Osteoblast (primary cell): ENCODE measurements at regions not wholly inside any gene's neighbourhood (a gene's known extent, or its start where the extent isn't known, plus 50 kb on each side); places are given as distances from the start of the nearest gene placed in this dataset.
A peak's percentile ranks its signal among the peaks of the same experiment; 100 is the strongest.

ENCODE experiments used
- DNase-seq: peaks from one replicate; pipeline ENCODE4 v3.0.0; 2011; ENCODE audit warnings: low spot score, mixed read lengths; ENCODE audit not compliant: insufficient read length; ENCODE audit errors: missing footprints
- H2AFZ ChIP-seq: 2 replicates; pipeline ENCODE4 v1.6.0; 2011; ENCODE audit warnings: mild to moderate bottlenecking, low read length
- H3K27ac ChIP-seq: 2 replicates; pipeline ENCODE4 v1.5.1; 2011; ENCODE audit warnings: mild to moderate bottlenecking, low read depth, low read length, moderate library complexity
- H3K27me3 ChIP-seq: 2 replicates; pipeline ENCODE4 v1.6.0; 2012; ENCODE audit warnings: mild to moderate bottlenecking, control low read depth, inconsistent platforms, low read length, moderate library complexity; ENCODE audit not compliant: insufficient read depth
- H3K36me3 ChIP-seq: 2 replicates; pipeline ENCODE4 v1.5.1; 2011; ENCODE audit warnings: mild to moderate bottlenecking, low read length, control low read depth, moderate library complexity; ENCODE audit not compliant: insufficient read depth
- H3K4me1 ChIP-seq: 2 replicates; pipeline ENCODE4 v1.5.1; 2011; ENCODE audit warnings: mild to moderate bottlenecking, low read length, control low read depth, moderate library complexity; ENCODE audit not compliant: insufficient read depth
- H3K4me2 ChIP-seq: 2 replicates; pipeline ENCODE4 v1.6.0; 2011; ENCODE audit warnings: mild to moderate bottlenecking, low read length; ENCODE audit not compliant: insufficient read depth
- H3K4me3 ChIP-seq: fragments of 200-600 bp; sonication (generic); 3 replicates; pipeline ENCODE4 v1.5.1; 2012; ENCODE audit warnings: mild to moderate bottlenecking, low read length, inconsistent platforms; ENCODE audit not compliant: insufficient read depth
- H3K79me2 ChIP-seq: 2 replicates; pipeline ENCODE4 v1.6.0; 2012; ENCODE audit warnings: mild to moderate bottlenecking, low read length, control low read depth, inconsistent platforms; ENCODE audit not compliant: insufficient read depth
- H3K9me3 ChIP-seq: 2 replicates; pipeline ENCODE4 v1.5.1; 2011; ENCODE audit warnings: low read depth, low read length, control low read depth
- H4K20me1 ChIP-seq: 2 replicates; pipeline ENCODE4 v1.6.0; 2012; ENCODE audit warnings: mild to moderate bottlenecking, low read length, control low read depth; ENCODE audit not compliant: insufficient read depth
- TF ChIP-seq, protein P1 (sequence below): IDR thresholded peaks from 2 replicates; pipeline ENCODE4 v1.5.1; 2011; ENCODE audit warnings: mild to moderate bottlenecking, low read depth, low read length, moderate library complexity; ENCODE audit errors: extremely low read depth

DNA sequence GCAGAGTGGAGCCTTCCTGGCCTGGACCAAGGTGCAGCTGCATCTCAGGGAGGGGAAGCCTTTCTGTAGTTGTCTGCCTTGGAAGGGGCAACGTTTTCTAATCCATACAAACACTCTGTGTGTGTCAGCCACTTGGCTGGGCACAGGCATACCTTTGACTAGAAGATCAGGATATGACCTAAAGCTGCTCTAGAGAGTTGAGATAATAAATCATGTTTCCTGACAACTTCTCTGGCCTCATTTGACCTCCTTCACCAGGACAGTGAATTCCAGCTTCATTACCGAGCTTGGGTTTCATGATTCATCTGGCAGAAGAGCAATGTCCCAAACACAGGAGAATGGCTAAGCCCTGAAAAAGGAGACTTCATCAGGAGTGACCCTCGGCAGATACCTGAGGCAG lies 89.6 kb upstream of the KIT start:
- Histone ChIP-seq H3K4me2 (peak overlapping the region; percentile 12), H3K4me1 (peaks cover 9% of the 10 kb centered on the region), H4K20me1 (no peaks in the 10 kb centered on the region), H3K27ac (no peak overlapping the region), H3K36me3 (no peaks in the 10 kb centered on the region), H3K9me3 (no peaks in the 10 kb centered on the region), H3K27me3 (no peaks in the 10 kb centered on the region), H3K4me3 (no peak overlapping the region), H3K79me2 (no peaks in the 10 kb centered on the region), H2AFZ (no peak overlapping the region)
- no peak for DNase-seq
- TF ChIP-seq, protein P1, sequence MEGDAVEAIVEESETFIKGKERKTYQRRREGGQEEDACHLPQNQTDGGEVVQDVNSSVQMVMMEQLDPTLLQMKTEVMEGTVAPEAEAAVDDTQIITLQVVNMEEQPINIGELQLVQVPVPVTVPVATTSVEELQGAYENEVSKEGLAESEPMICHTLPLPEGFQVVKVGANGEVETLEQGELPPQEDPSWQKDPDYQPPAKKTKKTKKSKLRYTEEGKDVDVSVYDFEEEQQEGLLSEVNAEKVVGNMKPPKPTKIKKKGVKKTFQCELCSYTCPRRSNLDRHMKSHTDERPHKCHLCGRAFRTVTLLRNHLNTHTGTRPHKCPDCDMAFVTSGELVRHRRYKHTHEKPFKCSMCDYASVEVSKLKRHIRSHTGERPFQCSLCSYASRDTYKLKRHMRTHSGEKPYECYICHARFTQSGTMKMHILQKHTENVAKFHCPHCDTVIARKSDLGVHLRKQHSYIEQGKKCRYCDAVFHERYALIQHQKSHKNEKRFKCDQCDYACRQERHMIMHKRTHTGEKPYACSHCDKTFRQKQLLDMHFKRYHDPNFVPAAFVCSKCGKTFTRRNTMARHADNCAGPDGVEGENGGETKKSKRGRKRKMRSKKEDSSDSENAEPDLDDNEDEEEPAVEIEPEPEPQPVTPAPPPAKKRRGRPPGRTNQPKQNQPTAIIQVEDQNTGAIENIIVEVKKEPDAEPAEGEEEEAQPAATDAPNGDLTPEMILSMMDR = no peak

DNA sequence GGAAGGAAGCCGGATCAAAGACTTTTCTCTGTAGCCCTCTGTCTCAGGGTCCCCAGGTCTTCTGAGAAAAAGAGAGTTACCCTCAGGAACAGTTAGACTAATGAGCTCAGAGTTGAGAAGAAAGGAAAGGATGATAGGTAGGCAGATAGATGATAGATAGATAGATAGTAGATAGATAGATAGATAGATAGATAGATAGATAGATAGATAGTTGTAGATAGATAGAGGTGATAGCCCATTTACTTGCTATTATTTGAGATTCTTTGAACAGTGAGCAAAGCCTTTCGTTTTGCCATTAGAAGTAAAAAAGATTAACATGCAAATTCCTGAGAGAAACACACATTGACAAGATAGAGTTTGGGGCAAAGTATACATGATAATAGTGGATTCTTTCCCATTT lies 86.9 kb upstream of the KIT start:
- H3K4me2 ChIP-seq = no peak overlapping the region
- no peaks in the 10 kb centered on the region for H3K36me3 ChIP-seq
- H4K20me1 ChIP-seq = no peaks in the 10 kb centered on the region
- no peak for DNase-seq
- no peak overlapping the region for H2AFZ ChIP-seq
- no peak overlapping the region for H3K27ac ChIP-seq
- H3K4me3 ChIP-seq = no peak overlapping the region
- peaks cover 9% of the 10 kb centered on the region for H3K4me1 ChIP-seq
- no peaks in the 10 kb centered on the region for H3K79me2 ChIP-seq
- no peaks in the 10 kb centered on the region for H3K27me3 ChIP-seq
- H3K9me3 ChIP-seq = no peaks in the 10 kb centered on the region
- TF ChIP-seq, protein P1 = no peak

DNA sequence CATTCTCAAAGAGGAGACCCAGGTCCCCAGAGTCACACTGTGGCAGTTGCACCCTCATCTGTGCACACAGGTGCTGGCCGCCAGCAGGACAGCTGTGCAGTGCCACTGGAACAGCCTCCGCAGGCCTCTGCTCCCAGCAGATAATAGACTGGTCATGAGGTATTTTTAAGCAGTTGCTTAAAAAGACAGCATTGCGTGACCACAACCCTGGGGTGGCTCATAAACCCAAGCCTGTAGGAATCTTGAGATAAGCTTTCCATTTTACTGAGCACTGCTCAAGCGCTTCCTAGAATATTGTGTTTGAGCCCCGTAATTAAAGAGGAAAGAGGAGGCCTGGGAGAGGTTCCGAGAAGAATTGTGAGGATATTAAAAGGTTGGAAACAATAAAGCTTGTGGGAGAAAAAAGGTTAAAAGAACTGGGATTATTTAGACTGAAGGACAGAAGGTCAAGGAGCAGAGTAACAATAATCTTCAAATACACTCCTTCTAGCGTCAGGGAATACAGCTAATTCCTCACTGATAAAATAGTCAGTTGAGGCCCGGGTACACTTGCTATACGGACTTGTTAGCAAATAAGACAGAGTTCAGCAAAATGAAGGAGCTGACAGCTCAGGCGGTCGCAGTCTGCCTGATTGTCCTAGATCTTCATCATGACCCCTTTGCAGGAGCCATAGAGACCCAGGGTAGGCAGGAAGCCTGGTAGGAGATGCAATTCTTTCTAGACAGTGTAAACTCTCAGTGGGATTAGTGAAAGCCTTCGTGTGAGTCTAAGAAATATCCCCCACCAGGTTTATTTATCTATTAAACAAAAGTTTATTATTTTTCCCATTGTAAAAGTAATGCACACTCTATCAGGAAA lies 86.2 kb upstream of the KIT start:
- H3K4me3 ChIP-seq = no peak overlapping the region
- H2AFZ ChIP-seq = no peak overlapping the region
- H3K9me3 ChIP-seq = no peaks in the 10 kb centered on the region
- H3K27ac ChIP-seq = no peak overlapping the region
- H3K4me2 ChIP-seq = no peak overlapping the region
- H3K4me1 ChIP-seq = peaks cover 9% of the 10 kb centered on the region
- DNase-seq = no peak
- no peaks in the 10 kb centered on the region for H3K79me2 ChIP-seq
- no peaks in the 10 kb centered on the region for H3K27me3 ChIP-seq
- TF ChIP-seq, protein P1 = no peak
- H4K20me1 ChIP-seq = no peaks in the 10 kb centered on the region
- H3K36me3 ChIP-seq = no peaks in the 10 kb centered on the region

DNA sequence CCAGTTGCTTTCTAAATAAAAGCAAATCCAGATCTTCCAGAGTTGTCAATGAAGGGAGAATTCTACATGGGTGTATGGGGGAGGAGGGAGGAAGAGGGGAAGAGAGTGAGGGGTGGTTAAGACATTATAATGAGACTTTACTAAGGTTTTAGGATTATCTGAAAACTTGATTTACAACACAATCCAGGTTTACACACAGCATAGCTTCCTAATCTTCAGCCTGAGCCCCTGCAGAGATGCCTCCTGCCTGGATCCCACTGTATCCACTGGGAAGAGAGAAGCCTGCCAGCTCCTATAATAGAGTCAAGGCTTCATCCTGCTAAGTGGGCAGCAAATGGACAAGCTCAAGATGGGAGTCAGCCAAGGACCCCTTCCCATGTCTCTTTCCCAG lies 85.6 kb upstream of the KIT start:
- Histone ChIP-seq H3K4me1 (peaks cover 9% of the 10 kb centered on the region), H2AFZ (no peak overlapping the region), H3K27ac (no peak overlapping the region), H3K79me2 (no peaks in the 10 kb centered on the region), H3K27me3 (peaks cover 2% of the 10 kb centered on the region), H3K36me3 (no peaks in the 10 kb centered on the region), H3K9me3 (no peaks in the 10 kb centered on the region), H3K4me2 (no peak overlapping the region), H4K20me1 (no peaks in the 10 kb centered on the region), H3K4me3 (no peak overlapping the region)
- TF ChIP-seq, protein P1 = no peak
- no peak for DNase-seq
